Heart left ventricle (tissue), 16 donors: ENCODE measurements at regions not wholly inside any gene's neighbourhood (a gene's known extent, or its start where the extent isn't known, plus 50 kb on each side); places are given as distances from the start of the nearest gene placed in this dataset.

Experiments
- ATAC-seq, 4 donors: fragments of 200-7000 bp; cut with Tn5 transposase; one replicate each; pipeline ENCODE4 v1.9.1; 2020 to 2022; ENCODE audit warnings: moderate library complexity in 4 of 4, mild to moderate bottlenecking in 3 of 4, moderate number of reproducible peaks in 1 of 4
- DNase-seq, 5 donors: peaks; one replicate each; pipeline ENCODE4 v3.0.0-alpha.2; 2020
- H3K27ac ChIP-seq, 12 donors: fragments of 200-600 bp; sonication (generic) in 4 of 12; one replicate each; pipeline versions ENCODE4 v1.5.0 to v1.8.0; 2016 to 2022; ENCODE audit warnings: mild to moderate bottlenecking in 2 of 12
- H3K27me3 ChIP-seq, 9 donors: fragments of 200-600 bp; sonication (generic) in 2 of 9; one replicate each; pipeline versions ENCODE4 v1.5.1 to v1.8.0; 2016 to 2022; ENCODE audit warnings: mild to moderate bottlenecking in 3 of 9
- H3K36me3 ChIP-seq, 9 donors: fragments of 200-600 bp; sonication (generic) in 2 of 9; one replicate each; pipeline versions ENCODE4 v1.5.0 to v1.8.0; 2018 to 2022; ENCODE audit warnings: mild to moderate bottlenecking in 2 of 9
- H3K4me1 ChIP-seq, 12 donors: fragments of 200-600 bp; sonication (generic) in 4 of 12; one replicate each; pipeline versions ENCODE4 v1.5.0 to v1.8.0; 2016 to 2022; ENCODE audit warnings: mild to moderate bottlenecking in 3 of 12
- H3K4me3 ChIP-seq, 12 donors: fragments of 200-600 bp; sonication (generic) in 4 of 12; one replicate each; pipeline versions ENCODE4 v1.5.0 to v1.8.0; 2017 to 2022; ENCODE audit warnings: mild to moderate bottlenecking in 9 of 12, moderate library complexity in 4 of 12
- H3K9me3 ChIP-seq, 12 donors: fragments of 200-600 bp; sonication (generic) in 4 of 12; one replicate each; pipeline versions ENCODE4 v1.5.0 to v1.8.0; 2016 to 2022; ENCODE audit warnings: mild to moderate bottlenecking in 1 of 12
- POLR2A ChIP-seq, 2 donors: fragments of 450-650 bp; IDR thresholded peaks; one replicate each; pipeline ENCODE4 v1.6.1; 2017; ENCODE audit warnings: antibody characterized with exemption in 2 of 2, mild to moderate bottlenecking in 2 of 2, moderate library complexity in 2 of 2
- WGBS, 4 donors: extraction: QIAGEN DNeasy Blood & Tissue Kit in 2 of 4; methylation state at CpG; one replicate each; pipeline versions ENCODE4 v1.1.5 to v1.1.7; 2013 to 2018; 5-methylcytosine and 5-hydroxymethylcytosine counted together
- intact Hi-C, 10 donors: fragments of 100-400 bp; cut with DNase I; formaldehyde crosslinking; loops; one replicate each; pipeline versions ENCODE4 v1.11.1 to v1.14.2; 2022
- TF ChIP-seq, protein P1 (sequence below), 12 donors: fragments of 200-600 bp; sonication (generic) in 4 of 12; IDR thresholded peaks; one replicate each; pipeline versions ENCODE4 v1.5.0 to v1.8.0; 2018 to 2022; ENCODE audit warnings: antibody characterized with exemption in 12 of 12, mild to moderate bottlenecking in 5 of 12
- donor health status: ischemic (EF 13 %, LVEDD 7.1; RV severe dilation, severe dysfunction).
- donor health status: healthy with polysubstance abuse.
- donor health status: DM: no; HTN: yes; CAD: no.
- donor health status: DM: no; HTN: no; CAD: no.
- donor health status: ischemic (EF 25% LVEDD 6.9; RV normal size, moderate dysfunction).
- donor health status: ischemic (EF 25% LVEDD 5.7; RV mildly dilated, moderate dysfunction).
- donor health status: healthy.
- donor health status: DM: yes; HTN: yes; CAD: no.
- donor health status: ischemic (EF 35%, LVEDD 5.7; RV mildly dilated, moderate dysfunction).
- donor health status: nonischemic (EF 11% LVEDD 7.7; RV severe dilation, severe dysfunction).
- donor health status: DM: yes; HTN: yes; CAD: no.
- donor health status: PGD.
- donor health status: ischemic (EF 29% LVEDD 5.4; RV normal size, mild dysfunction).
- donor health status: nonischemic (EF 23%, LVEDD 6.1; RV moderate dilation, normal function).

DNA sequence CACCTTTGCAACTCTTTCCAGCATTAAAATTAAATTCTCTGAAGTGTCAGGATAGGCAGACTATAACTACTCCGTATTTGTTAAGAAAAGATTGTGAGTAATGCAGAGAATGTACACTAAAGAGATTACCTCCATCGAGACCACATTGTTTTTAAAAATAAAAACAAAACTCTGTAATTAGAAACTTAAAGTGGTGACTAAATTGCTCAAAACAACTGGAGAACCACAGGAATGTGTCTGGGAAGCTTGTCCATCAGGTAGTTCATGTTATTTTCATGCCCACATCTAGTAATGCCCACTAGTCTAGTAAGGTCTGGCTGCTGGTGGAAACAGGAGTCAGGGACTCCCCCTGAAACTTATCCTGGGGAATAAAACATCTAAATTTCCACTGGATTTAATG is 103.0 kb upstream of the FOXQ1 start:
- no peaks in the 10 kb centered on the region for H3K9me3 ChIP-seq
- no peak for ATAC-seq
- H3K36me3 ChIP-seq: no peaks in the 10 kb centered on the region
- H3K27ac ChIP-seq: no peak overlapping the region
- intact Hi-C loops: no loop called here
- 62 to 66% (median 64%) methylated on average over 2 of the region's 2 CpGs for WGBS, 4 donors
- TF ChIP-seq POLR2A (IDR thresholded peaks at IDR 0.05): no peak
- TF ChIP-seq, protein P1, sequence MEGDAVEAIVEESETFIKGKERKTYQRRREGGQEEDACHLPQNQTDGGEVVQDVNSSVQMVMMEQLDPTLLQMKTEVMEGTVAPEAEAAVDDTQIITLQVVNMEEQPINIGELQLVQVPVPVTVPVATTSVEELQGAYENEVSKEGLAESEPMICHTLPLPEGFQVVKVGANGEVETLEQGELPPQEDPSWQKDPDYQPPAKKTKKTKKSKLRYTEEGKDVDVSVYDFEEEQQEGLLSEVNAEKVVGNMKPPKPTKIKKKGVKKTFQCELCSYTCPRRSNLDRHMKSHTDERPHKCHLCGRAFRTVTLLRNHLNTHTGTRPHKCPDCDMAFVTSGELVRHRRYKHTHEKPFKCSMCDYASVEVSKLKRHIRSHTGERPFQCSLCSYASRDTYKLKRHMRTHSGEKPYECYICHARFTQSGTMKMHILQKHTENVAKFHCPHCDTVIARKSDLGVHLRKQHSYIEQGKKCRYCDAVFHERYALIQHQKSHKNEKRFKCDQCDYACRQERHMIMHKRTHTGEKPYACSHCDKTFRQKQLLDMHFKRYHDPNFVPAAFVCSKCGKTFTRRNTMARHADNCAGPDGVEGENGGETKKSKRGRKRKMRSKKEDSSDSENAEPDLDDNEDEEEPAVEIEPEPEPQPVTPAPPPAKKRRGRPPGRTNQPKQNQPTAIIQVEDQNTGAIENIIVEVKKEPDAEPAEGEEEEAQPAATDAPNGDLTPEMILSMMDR (IDR thresholded peaks at IDR 0.05): no peak
- H3K27me3 ChIP-seq: peaks cover 0 to 14% (median 5%) of the 10 kb centered on the region in 9 donors
- no peak overlapping the region for H3K4me3 ChIP-seq
- no peak for DNase-seq
- H3K4me1 ChIP-seq: no peaks in the 10 kb centered on the region

DNA sequence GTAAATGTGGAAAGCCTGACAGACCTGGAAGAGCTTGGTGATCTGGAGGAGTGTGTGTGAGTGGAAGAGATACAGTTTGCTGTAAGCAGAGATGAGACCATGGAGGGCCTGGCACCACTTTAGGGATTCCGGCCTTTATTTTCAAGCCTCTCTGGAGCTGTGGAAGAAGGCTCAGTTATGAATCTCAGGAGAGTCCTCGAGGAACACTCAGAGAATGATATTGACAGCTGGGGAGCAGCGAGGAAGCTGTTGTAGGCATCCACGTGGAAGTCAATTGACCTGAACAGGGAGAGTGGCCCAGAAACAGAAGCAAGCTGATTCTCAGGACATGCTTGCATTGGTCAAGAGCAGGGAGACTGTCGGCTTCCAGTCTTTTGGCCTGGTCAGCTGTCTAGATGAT is 108.4 kb upstream of the FOXQ1 start:
- peaks cover 0 to 5% (median 2%) of the 10 kb centered on the region in 9 donors for H3K27me3 ChIP-seq
- no peak overlapping the region for H3K27ac ChIP-seq
- intact Hi-C loops: no loop called here
- ATAC-seq (no peak), DNase-seq (no peak)
- no peaks in the 10 kb centered on the region for H3K9me3 ChIP-seq
- no peak for TF ChIP-seq POLR2A (IDR thresholded peaks at IDR 0.05)
- TF ChIP-seq, protein P1 (IDR thresholded peaks at IDR 0.05): no peak
- no peaks in the 10 kb centered on the region for H3K36me3 ChIP-seq
- no peaks in the 10 kb centered on the region for H3K4me1 ChIP-seq
- H3K4me3 ChIP-seq: no peak overlapping the region
- 68 to 81% (median 75%) methylated on average over 5 of the region's 5 CpGs for WGBS, 4 donors

DNA sequence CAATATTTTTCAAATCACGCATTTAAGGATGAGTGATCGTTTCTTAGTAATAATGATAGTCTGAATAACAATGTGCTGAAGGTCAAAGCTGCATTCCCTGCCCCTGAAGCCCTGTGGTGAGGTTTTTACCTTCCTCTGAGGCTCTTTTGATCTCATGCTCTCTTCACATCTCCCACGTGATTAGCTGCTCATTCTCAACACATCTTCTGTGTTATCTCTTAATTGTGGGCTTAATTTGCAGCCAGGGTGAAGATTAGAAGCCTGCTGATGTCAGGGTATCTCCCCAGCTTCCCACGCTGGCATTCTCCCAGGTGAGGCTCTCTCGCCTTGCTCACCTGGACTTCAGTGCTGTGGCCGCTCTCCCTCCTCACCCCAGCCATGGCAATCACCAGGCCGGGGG is 109.7 kb upstream of the FOXQ1 start:
- no peak overlapping the region for H3K27ac ChIP-seq
- no peak for DNase-seq
- 63 to 71% (median 67%) methylated on average over 7 of the region's 7 CpGs for WGBS, 4 donors
- H3K9me3 ChIP-seq: no peaks in the 10 kb centered on the region
- peaks cover 0 to 5% (median 0%) of the 10 kb centered on the region in 9 donors for H3K27me3 ChIP-seq
- intact Hi-C loops: no loop called here
- no peaks in the 10 kb centered on the region for H3K36me3 ChIP-seq
- no peaks in the 10 kb centered on the region for H3K4me1 ChIP-seq
- no peak for ATAC-seq
- TF ChIP-seq, protein P1 (IDR thresholded peaks at IDR 0.05): no peak
- TF ChIP-seq POLR2A (IDR thresholded peaks at IDR 0.05): no peak
- no peak overlapping the region for H3K4me3 ChIP-seq

DNA sequence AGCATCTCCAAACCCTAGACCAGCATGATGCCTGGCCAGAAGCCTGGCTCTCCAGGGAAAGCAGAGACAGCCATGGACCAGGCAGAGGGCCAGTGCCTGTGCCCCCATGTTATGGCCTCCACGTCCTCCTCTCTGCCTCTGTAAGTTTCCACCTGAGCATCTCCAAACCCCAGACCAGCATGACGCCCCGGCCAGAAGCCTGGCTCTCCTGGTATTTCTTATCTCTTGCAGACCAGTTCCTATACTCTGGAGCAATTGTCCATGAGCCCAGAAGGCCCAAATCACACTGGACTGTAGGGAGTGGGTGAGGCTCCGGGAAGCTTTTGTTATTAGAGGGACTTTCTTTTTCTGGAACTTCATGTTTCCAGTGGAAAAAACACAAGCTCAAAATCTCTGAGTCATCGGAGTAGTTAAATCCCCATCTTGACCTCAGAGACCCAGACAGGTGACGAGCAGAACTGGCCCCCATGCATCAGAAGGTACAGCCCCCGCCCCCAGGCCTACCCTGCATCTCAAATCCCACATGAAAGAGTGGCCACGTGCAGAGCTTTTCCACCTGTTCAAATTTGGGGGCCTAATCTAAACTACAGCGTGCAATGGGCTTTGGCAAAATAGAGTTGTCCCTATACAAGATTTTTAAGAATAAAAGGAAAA is 110.2 kb upstream of the FOXQ1 start:
- ATAC-seq (no peak), DNase-seq (no peak)
- no peaks in the 10 kb centered on the region for H3K4me1 ChIP-seq
- TF ChIP-seq, protein P1 (IDR thresholded peaks at IDR 0.05): no peak
- H3K9me3 ChIP-seq: no peaks in the 10 kb centered on the region
- WGBS, 4 donors: 74 to 78% (median 76%) methylated on average over 9 of the region's 9 CpGs
- no peaks in the 10 kb centered on the region for H3K36me3 ChIP-seq
- H3K27me3 ChIP-seq: peaks cover 0 to 4% (median 0%) of the 10 kb centered on the region in 9 donors
- intact Hi-C loops: no loop called here
- H3K27ac ChIP-seq: no peak overlapping the region
- no peak overlapping the region for H3K4me3 ChIP-seq
